HEK293T (cell line): ENCODE measurements at regions not wholly inside any gene's neighbourhood (a gene's known extent, or its start where the extent isn't known, plus 50 kb on each side); places are given as distances from the start of the nearest gene placed in this dataset.

Experiments used
- CTCF ChIA-PET: fragments of 350-600 bp; formaldehyde crosslinking; extraction: SDS; loops from one replicate; lab custom pipeline; 2021; ENCODE audit warnings: antibody characterized with exemption, inconsistent platforms; lab: Yijun Ruan, JAX
- POLR2A ChIA-PET: fragments of 350-600 bp; formaldehyde crosslinking; extraction: SDS; loops from one replicate; lab custom pipeline; 2020; ENCODE audit warnings: antibody characterized with exemption, inconsistent platforms; lab: Yijun Ruan, JAX
- DNase-seq: peaks from one replicate; pipeline ENCODE4 v3.0.0; 2012; ENCODE audit warnings: mixed read lengths; ENCODE audit errors: extremely low spot score
- ARNT ChIP-seq: fragments of 450-650 bp; IDR thresholded peaks from 2 replicates; pipeline ENCODE4 v1.6.1; 2017; ENCODE audit warnings: mild to moderate bottlenecking
- BHLHE40 ChIP-seq: fragments of 450-650 bp; IDR thresholded peaks from 2 replicates; pipeline ENCODE4 v1.6.1; 2016; ENCODE audit warnings: mild to moderate bottlenecking, moderate library complexity, borderline replicate concordance
- CTBP1 ChIP-seq: fragments of 450-650 bp; IDR thresholded peaks from 2 replicates; pipeline ENCODE4 v1.6.1; 2016; ENCODE audit warnings: borderline replicate concordance
- ELF4 ChIP-seq: fragments of 450-650 bp; IDR thresholded peaks from 2 replicates; pipeline ENCODE4 v1.6.1; 2017; ENCODE audit warnings: antibody characterized with exemption
- FOXA1 ChIP-seq: fragments of 450-650 bp; IDR thresholded peaks from 2 replicates; pipeline ENCODE4 v1.6.1; 2016; ENCODE audit warnings: mild to moderate bottlenecking
- FOXK2 ChIP-seq: fragments of 450-650 bp; IDR thresholded peaks from 2 replicates; pipeline ENCODE4 v1.6.1; 2016; ENCODE audit warnings: mild to moderate bottlenecking
- FOXM1 ChIP-seq: fragments of 450-650 bp; IDR thresholded peaks from 2 replicates; pipeline ENCODE4 v1.6.1; 2017; ENCODE audit warnings: mild to moderate bottlenecking, borderline replicate concordance
- HDGF ChIP-seq: fragments of 450-650 bp; IDR thresholded peaks from 2 replicates; pipeline ENCODE4 v1.6.1; 2017; ENCODE audit warnings: antibody characterized with exemption, borderline replicate concordance
- L3MBTL2 ChIP-seq: fragments of 450-650 bp; conservative IDR thresholded peaks from 2 replicates; pipeline ENCODE4 v1.6.1; 2016; ENCODE audit warnings: mild to moderate bottlenecking
- LEF1 ChIP-seq: fragments of 450-650 bp; IDR thresholded peaks from 2 replicates; pipeline ENCODE4 v1.6.1; 2017; ENCODE audit warnings: mild to moderate bottlenecking, borderline replicate concordance
- NFRKB ChIP-seq: fragments of 450-650 bp; IDR thresholded peaks from 2 replicates; pipeline ENCODE4 v1.6.1; 2016; ENCODE audit warnings: mild to moderate bottlenecking, moderate library complexity
- PKNOX1 ChIP-seq: fragments of 450-650 bp; IDR thresholded peaks from 2 replicates; pipeline ENCODE4 v1.6.1; 2016
- SP1 ChIP-seq: fragments of 450-650 bp; IDR thresholded peaks from 2 replicates; pipeline ENCODE4 v1.6.1; 2017
- SUZ12 ChIP-seq: fragments of 450-650 bp; IDR thresholded peaks from 2 replicates; pipeline ENCODE4 v1.6.1; 2016; ENCODE audit warnings: mild to moderate bottlenecking
- TARDBP ChIP-seq: fragments of 450-650 bp; IDR thresholded peaks from 2 replicates; pipeline ENCODE4 v1.6.1; 2016
- ZNF384 ChIP-seq: fragments of 450-650 bp; IDR thresholded peaks from 2 replicates; pipeline ENCODE4 v1.6.1; 2016

- DNase-seq: no peak
- POLR2A ChIA-PET: no interaction called here
Measured at GRCh38 chr9:1505489-1505888, 455.3 kb downstream of the DMRT2 start.

GRCh38 chr9:1510712-1511111 lies 460.6 kb downstream of the DMRT2 start:
- TF ChIP-seq PKNOX1 (no peak), FOXA1 (no peak), HDGF (no peak), TARDBP (no peak), FOXK2 (no peak), CTBP1 (no peak), ZNF384 (no peak), ARNT (no peak), NFRKB (no peak), L3MBTL2 (no peak), LEF1 (no peak), SUZ12 (no peak), FOXM1 (no peak), SP1 (no peak), ELF4 (no peak)
- CTCF ChIA-PET: no interaction called here
- no peak for DNase-seq
- POLR2A ChIA-PET: no interaction called here

More at GRCh38 chr9:1505489-1505888, 455.3 kb downstream of the DMRT2 start:
- CTCF ChIA-PET: no interaction called here
- TF ChIP-seq PKNOX1: no peak

GRCh38 chr9:1513105-1513504 lies 462.9 kb downstream of the DMRT2 start:
- CTCF ChIA-PET: no interaction called here
- DNase-seq: no peak

GRCh38 chr9:1514250-1514649 lies 464.1 kb downstream of the DMRT2 start:
- no peak for DNase-seq
- ChIA-PET CTCF (no interaction called here), POLR2A (no interaction called here)
- TF ChIP-seq ARNT: no peak
- no peak for TF ChIP-seq LEF1
- no peak for TF ChIP-seq SUZ12
- no peak for TF ChIP-seq L3MBTL2
- no peak for TF ChIP-seq PKNOX1
- TF ChIP-seq FOXM1: no peak
- TF ChIP-seq ELF4: no peak
- TF ChIP-seq FOXA1: no peak
- TF ChIP-seq BHLHE40: no peak
- no peak for TF ChIP-seq SP1
- no peak for TF ChIP-seq FOXK2
- no peak for TF ChIP-seq ZNF384
- TF ChIP-seq CTBP1: no peak
- no peak for TF ChIP-seq TARDBP
- TF ChIP-seq HDGF: no peak
- no peak for TF ChIP-seq NFRKB

More at GRCh38 chr9:1513105-1513504, 462.9 kb downstream of the DMRT2 start:
- POLR2A ChIA-PET: no interaction called here
- no peak for TF ChIP-seq FOXK2
- no peak for TF ChIP-seq ZNF384
- no peak for TF ChIP-seq FOXM1
- TF ChIP-seq NFRKB: no peak

- DNase-seq: no peak
- ChIA-PET POLR2A (no interaction called here), CTCF (no interaction called here)
Measured at GRCh38 chr9:1514776-1515363, 464.7 kb downstream of the DMRT2 start.

GRCh38 chr9:1515557-1515956 lies 465.4 kb downstream of the DMRT2 start:
- ChIA-PET CTCF (no interaction called here), POLR2A (no interaction called here)
- TF ChIP-seq SP1: no peak
- no peak for TF ChIP-seq PKNOX1
- TF ChIP-seq SUZ12: no peak
- no peak for TF ChIP-seq FOXK2
- TF ChIP-seq ZNF384: no peak
- no peak for TF ChIP-seq LEF1
- TF ChIP-seq HDGF: no peak
- no peak for TF ChIP-seq BHLHE40
- TF ChIP-seq ARNT: no peak
- no peak for TF ChIP-seq FOXM1
- TF ChIP-seq TARDBP: no peak

More at GRCh38 chr9:1514776-1515363, 464.7 kb downstream of the DMRT2 start:
- TF ChIP-seq PKNOX1: no peak
- TF ChIP-seq FOXA1: no peak
- no peak for TF ChIP-seq HDGF
- TF ChIP-seq TARDBP: no peak
- no peak for TF ChIP-seq ZNF384
- no peak for TF ChIP-seq ELF4
- TF ChIP-seq SP1: no peak
- no peak for TF ChIP-seq BHLHE40

More at GRCh38 chr9:1515557-1515956, 465.4 kb downstream of the DMRT2 start:
- DNase-seq: no peak
